Right ventricle myocardium superior (tissue), 1 donor: ENCODE measurements at regions not wholly inside any gene's neighbourhood (a gene's known extent, or its start where the extent isn't known, plus 50 kb on each side); places are given as distances from the start of the nearest gene placed in this dataset.
A peak's percentile ranks its signal among the peaks of the same experiment; 100 is the strongest.

Source experiments
- ATAC-seq: fragments of 200-7000 bp; cut with Tn5 transposase; one replicate; pipeline ENCODE4 v1.9.1; 2020; ENCODE audit warnings: mild to moderate bottlenecking; ENCODE audit not compliant: poor library complexity
- DNase-seq: peaks from one replicate; pipeline ENCODE4 v3.0.0-alpha.2; 2020
- intact Hi-C: fragments of 100-400 bp; cut with DNase I; formaldehyde crosslinking; loops from one replicate; pipeline ENCODE4 v1.11.2; 2022
- donor health status: DM: no; HTN: yes; CAD: no; lungs with severe emphysema.

DNA sequence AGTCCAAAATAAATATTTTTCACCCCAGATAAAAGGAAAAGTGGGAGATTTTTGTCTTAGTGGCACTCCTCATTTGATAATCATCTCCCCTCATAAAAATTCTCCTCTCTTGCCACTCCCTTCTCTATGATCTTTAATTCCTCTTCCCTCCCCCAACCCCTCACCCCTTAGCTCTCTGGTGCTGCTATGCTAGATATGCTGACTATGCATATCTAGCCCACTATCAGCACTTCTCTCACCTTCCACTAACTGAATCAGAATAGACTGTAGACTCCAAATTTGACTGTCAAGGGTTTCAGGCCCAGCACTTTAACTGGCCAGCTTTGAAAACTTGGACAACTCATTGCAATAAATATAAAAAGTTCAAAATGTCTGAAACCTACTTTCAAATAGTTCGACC, 254.2 kb downstream of the ETNK1 start:
- ATAC-seq (no peak), DNase-seq (no peak)
- intact Hi-C loops: no loop called here

DNA sequence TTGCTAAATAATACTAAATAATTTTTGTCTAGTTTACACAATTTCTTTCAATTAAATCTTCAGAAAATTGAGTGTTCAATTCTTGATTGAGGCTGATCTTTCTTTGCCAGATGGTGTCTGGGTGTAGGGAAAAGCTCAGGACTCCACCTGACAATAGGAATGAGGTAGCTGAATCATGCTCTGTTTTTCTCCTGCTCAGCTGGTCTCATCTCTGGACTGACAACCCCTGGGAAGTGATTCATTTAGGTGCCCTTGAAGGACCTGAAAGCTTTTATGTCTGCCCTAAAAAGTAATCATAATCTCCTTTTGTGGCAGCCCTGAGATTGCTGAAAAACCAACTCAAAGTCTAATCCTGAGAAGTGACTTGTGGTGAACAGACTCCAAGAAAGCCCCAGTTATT, 255.4 kb downstream of the ETNK1 start:
- ATAC-seq (no peak), DNase-seq (no peak)
- intact Hi-C loops: no loop called here

DNA sequence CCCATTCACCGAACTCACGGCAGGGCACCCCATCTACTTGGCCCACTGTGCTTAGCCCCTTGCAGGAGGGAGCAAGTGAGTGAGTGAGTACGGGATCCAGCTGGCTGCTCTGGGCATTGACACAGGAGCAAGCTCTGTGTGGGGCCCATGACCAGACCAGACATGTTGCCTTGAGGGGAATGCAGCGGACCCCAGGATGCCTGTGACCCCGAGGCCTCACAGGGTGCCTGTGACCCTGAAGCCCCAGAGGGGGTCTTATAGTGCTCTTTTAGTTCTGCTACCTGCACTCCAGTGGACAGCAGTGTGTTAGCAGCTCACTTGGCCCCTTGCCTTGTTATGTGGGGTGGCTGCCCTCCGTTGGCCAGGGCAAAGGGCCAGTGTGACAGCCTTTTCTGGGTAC, 255.8 kb downstream of the ETNK1 start:
- ATAC-seq: no peak
- intact Hi-C loops: no loop called here

DNA sequence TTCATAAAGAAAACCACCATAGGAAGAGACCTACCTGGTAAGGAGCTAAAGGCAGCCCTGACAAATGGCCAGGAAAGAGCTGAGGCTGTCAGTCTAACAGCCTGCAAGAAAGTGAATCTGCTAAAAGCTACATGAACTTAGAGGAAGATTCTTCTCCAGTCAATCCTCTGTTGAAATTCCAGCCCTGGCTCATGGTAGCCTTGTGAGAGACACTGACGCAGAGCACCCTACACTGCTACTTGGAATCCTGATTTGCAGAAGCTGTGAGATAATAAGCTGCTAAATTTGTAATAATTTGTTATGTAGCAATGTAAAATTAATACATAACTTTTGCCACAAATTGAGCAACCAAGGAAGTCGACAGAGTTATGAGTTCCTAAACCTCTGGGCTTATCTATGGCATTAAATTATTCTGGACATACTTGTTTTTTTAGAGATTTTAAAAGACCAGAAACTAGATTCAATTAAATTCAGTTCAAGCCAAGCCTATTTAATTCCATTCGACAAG, 257.0 kb downstream of the ETNK1 start:
- no peak for ATAC-seq
- intact Hi-C loops: no loop called here
- DNase-seq: no peak

More for the DNA sequence above, 255.8 kb downstream of the ETNK1 start:
- DNase-seq: no peak

DNA sequence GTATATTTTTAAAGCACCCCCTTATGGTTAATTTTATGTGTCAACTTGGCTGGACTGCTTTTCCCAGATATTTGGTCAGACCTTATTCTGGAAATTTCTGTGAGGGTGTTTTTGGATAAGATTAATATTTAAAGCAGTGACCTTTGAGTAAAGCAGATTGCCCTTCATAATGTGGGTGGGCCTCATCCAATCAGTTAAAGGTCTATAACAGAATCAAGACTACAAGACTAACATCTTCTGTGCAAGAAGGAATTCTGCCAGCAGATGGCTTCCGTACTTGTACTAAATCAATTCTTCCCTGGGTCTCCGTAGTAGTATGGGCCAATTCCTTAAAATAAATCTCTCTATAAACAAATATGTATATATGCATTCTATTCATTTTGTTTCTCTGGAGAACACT, 257.6 kb downstream of the ETNK1 start:
- intact Hi-C loops: no loop called here
- ATAC-seq: no peak

DNA sequence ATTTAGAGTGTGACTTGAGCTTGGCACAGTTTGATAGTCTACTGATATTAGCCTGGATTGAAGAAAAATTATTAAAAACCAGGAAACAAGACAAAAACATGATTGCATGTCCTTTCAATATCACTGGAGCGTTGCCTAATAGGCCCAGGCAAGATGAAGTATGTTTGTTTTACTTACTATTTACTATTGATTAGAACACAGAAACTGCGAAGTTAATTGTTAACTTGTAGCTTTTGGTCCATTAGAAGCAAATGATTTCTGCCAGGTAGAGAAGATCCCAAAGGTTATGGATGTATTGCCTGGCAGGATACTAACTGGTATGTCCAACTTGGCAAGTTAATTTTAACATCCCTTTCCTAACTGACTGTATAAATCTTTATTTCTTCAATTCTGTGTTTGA, 268.9 kb downstream of the ETNK1 start:
- intact Hi-C loops: no loop called here
- ATAC-seq: no peak

More for the DNA sequence above, 257.6 kb downstream of the ETNK1 start:
- no peak for DNase-seq

DNA sequence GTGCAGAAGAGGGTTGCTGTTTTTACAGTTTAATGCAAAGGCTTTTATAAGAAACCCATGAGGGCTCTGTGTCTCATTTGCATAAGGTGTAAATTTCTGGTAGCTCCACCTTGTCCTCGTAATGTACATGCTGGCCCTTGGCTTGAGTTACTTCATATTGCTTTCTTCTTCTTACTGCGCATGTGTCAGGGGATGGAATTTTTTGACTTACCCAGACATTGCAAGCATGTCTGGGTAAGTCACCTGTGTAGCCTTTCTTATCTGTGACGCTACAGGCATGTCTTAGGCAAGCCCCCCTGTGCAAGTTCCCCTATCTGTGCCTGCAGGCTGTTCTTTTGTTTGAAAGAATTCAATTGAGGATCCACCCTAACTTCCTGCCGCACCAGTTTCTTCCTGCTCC, 274.2 kb downstream of the ETNK1 start:
- ATAC-seq: no peak
- intact Hi-C loops: no loop called here
- no peak for DNase-seq

More for the DNA sequence above, 268.9 kb downstream of the ETNK1 start:
- no peak for DNase-seq

DNA sequence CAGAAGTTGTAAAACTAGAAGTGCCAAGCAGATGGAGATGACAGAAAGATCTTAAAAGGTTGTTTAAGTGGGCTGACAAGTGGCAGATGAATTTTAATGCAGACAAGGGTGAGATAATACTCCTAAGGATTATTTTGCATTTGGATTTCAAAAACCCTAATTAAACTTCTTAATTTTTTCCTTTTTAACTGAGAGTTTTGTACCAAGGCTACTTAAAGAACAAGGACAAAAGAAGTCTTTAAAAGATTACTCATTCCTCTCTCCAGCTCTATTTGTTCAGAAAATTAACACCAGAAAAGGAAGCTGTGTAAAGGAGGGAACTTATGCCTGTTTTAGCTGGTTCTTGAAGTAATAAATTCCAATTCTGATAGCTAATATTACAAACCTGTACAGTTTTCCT, 275.4 kb downstream of the ETNK1 start:
- DNase-seq: no peak
- ATAC-seq: no peak
- intact Hi-C loops: no loop called here

DNA sequence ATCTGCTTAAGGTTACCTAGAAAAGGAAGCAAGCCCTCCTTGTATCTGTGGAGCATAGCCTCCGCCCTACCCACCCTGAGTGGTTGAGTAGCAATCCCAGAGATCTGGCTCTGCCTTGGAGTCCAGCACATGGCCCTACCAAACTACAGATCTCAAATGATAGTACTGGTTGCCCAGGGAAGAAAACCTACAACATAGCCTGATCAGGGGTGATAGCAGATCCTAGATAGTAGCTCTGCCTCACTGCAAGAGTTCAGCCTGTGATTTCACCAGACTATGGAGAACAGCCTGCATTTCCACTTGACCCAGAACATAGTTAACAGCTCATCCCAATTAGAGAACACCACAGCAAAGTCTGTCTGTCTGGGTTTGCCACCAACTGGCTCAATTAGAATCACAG, 279.5 kb downstream of the ETNK1 start:
- ATAC-seq (no peak), DNase-seq (no peak)
- intact Hi-C loops: no loop called here

DNA sequence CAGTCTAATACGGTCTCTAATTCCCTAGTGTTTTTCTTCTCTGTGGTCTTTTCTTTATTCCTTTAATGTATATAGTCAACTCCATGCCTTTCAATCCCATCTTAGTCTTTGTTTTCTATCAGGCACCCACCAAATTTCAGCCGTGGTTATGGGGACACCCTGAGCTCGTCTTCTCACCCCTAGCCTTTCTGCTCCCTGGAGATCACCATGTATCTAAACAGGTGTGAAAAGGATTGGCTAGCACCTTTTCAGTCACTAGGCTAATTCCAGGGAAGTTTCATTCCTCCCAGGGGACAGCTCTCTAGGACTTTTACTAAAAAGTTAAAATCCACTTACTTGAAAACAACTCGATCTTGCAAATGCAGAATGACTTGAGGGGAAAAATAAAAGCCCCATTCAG, 291.3 kb downstream of the ETNK1 start:
- ATAC-seq: no peak
- intact Hi-C loops: no loop called here
- no peak for DNase-seq

DNA sequence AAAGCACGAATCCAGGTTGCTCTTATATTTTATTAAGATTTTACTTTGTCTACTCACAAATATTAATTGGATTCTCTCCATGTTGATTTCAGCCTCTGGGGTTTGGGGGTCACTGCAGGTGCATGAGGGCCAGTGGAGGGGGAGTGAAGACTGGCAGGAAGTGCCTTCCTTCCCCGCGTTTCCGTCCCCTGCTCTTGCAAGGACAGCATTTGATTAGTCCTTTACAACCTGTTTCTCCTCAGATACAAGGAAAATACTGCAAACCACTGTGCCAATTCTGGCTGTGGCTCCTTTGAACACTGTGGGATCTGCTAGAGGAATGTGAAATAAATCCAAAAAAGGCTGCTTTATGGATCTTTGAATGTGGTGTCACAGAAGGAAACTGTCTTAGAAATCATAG, 291.8 kb downstream of the ETNK1 start:
- intact Hi-C loops: no loop called here
- DNase-seq: no peak
- ATAC-seq: no peak

DNA sequence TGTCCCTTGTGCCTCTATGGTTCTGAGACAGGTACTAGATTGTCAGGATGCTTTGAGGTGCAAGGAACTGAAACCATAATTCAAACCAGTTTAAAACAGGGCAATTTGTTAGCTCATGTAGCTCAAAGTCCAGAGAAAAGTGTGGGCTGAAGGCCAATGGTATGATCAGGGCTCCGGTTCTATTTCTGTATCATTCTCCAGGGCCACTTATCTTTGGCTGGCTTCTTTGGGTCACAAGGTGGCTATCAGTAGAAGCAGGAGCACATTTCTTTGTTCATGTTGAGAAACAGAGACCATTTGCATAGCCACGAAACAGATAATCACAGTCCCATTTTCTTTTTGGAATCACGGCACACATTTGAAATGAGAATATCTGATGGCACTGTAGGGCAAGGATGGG, 294.9 kb downstream of the ETNK1 start:
- ATAC-seq: peak; percentile 72
- no peak for DNase-seq
- intact Hi-C loops: no loop called here

DNA sequence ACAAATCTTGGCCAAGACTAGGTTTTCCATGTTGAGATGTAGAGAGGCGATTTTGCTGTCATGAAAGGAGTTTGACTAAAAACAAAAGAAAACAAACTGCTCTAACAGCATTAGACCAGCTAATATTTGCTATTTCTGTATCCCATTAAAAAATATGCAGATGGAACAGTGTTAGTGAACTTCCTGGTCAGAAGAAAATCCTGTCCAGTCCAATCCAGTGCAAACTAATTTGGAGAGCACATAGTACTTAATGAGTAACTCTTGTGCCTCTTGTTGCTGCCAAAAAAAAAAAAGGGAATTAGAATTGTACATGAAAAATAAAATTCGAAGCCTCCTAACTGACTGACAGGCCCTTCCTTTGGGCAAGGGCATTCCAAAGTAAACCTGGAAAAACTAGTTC, 298.8 kb downstream of the ETNK1 start:
- ATAC-seq (no peak), DNase-seq (no peak)
- intact Hi-C loops: no loop called here

DNA sequence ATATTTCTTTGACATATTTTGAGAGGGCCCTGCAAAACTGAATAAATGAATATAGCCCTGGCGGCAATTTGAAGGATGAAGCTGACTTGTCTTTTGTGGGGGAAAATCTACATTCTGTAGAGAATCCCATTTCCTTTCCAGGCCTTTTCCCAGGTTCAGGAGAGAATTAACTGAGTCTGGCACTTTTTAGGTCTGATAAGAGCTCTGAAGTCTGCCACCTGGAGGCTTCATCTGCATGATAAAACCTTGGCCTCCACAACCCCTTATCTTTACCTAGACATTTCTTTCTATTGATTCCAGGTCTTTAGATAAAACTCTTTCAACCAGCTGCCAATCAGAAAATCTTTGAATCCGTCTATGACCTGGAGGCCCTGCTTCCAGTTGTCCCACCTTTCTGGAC, 299.4 kb downstream of the ETNK1 start:
- DNase-seq (no peak), ATAC-seq (no peak)
- intact Hi-C loops: no loop called here

DNA sequence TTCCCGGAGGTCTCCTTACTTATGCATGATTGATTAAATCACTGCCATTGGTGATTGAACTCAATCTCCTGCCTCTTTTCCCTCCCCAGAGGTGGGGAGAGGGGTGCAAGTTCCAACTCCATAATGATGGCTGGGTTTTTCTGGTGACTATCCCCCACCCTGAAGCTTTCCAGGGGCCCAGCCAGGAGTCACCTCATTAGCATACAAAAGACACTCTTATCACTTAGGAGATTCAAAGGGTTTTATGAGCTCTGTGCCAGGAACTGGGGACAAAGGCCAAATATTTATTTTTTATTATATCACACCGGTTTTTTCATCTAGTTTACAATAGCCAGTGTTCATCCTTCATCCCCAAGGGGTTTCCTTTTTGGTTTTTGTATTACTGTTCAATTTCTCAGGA, 300.7 kb downstream of the ETNK1 start:
- intact Hi-C loops: no loop called here
- DNase-seq (no peak), ATAC-seq (no peak)

DNA sequence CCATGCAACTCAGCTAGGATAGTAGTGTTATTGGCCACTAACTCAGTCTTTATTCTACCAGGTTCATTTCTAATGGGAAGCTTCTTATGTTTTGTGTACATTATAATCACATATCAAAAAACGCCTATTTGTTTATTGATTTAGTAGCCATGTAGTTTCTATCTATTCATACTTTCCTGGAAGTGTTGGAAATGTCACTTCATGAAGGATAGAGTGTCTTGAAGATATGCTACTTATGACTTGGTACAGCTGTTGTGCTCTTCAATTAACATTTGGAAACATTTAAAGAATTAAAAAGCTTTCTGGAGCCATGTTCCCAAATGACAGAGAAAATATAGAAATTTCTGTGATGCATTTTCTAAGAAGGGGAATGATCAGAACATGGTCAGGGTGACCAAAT, 307.5 kb downstream of the ETNK1 start:
- ATAC-seq (no peak), DNase-seq (no peak)
- intact Hi-C loops: no loop called here

DNA sequence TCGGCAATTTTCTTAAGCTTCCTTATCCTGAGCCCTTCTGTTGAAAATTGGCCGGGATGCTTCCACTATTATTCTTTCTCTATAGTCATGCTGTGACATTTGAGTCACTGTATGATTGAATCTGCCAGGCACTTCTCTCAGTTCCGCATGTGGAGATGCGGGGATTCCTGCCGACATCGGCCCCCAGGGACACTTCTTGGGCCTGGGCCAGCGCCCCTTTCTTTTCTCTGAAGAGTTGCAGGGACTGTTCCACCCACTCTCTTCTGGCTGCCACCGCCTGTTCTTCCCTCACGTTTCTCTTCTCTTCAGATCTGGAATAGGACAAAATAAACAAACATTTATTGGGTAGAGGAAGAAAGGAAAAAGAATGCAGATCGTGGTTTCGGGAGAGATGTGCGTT, 310.1 kb downstream of the ETNK1 start:
- ATAC-seq (no peak), DNase-seq (peak; percentile 48)
- intact Hi-C loops: no loop called here

DNA sequence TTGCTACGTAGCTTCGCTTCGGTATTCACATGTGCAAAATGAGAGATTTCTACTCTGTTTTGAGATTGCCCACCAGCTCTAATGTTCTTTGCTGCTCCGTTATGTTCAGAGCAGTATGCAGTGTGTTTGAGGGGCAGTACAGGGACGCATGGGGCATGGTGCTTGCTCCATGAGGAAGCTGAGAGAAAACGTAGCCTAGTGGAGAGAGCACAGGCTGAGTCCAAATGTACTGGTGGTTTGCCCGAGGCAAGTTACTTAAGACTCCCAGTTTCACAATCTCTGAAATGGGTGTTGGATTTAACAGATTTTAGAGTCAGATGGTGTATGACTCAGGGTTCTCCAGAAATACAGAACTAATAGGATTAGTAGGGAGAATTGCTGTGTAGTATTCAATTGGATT, 310.5 kb downstream of the ETNK1 start:
- no peak for DNase-seq
- intact Hi-C loops: no loop called here
- no peak for ATAC-seq

DNA sequence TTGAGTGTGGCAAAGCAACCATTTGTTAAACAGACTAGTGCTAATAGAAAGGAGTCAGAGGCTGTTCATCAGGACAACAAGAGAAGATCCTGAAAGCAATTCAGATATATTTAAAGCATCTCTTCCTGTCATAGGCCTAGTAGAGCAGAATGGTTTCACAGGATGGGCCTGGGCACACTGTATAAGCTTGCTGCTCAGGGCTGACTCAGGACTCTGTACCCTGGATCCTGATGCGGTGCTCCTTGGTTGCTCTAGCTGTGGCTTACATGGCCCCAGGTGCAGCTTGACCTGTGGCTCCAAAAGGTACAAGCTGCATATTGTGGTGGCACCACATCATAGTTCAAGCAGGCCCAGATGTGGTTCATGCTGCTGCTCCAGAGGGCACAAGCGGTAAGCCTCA, 313.4 kb downstream of the ETNK1 start:
- DNase-seq (no peak), ATAC-seq (no peak)
- intact Hi-C loops: no loop called here

DNA sequence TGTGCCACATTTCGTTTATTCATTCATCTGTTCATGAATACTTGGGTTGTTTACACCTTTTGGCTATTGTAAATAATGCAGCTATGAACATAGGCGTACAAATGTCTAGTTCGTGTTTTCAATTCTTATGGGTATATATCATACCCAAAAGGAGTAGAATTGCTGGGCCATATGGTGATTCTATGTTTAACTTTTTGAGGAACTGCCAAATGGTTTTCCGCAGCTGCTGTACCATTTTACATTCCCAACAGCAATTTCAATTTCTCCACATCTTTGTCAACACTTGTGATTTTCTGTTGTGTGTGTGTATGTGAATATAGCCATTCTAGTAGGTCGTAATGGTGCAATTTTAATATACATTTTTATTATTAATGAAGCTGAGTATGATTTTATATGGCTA, 326.2 kb downstream of the ETNK1 start:
- no peak for ATAC-seq
- intact Hi-C loops: no loop called here
- DNase-seq: no peak

DNA sequence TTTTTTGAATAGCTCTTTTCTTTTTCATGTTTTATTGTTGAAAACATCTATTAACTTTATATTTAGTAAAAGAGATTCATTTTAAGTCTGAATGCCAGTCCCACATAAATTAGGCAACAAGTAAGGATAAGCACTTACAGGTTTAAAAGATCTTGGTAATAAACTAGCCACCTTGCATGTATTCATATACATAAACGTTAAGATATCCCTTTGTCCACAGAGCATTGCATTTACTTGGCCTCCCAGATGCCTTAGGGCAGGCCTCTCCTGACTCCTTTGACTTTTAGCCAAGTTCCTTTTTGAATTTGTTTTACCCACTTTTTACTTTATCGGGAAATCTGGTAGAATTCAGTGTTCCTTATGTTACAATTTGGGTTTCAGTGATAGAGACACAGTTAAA, 331.7 kb downstream of the ETNK1 start:
- intact Hi-C loops: no loop called here
- ATAC-seq (no peak), DNase-seq (no peak)

DNA sequence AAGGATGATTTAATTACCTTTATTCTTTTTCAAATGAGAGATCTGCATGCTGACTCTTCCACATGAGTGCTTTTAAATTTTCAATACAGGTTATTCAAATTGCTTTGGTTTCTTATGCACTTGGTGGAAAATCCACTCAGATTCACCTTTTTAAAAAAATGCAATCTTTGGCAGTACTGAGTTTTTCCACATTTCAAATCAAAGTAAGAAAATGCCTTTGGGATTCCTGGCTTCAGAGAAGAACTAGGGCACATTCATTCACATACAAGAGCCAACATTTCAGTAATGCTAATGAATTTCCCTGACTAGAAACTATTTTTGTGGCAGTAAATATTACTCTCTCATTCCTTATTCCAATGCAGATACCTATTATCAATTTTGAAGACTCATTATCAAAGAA, 342.2 kb downstream of the ETNK1 start:
- DNase-seq: no peak
- intact Hi-C loops: no loop called here
- ATAC-seq: no peak
